GM10266 (cell line): ENCODE measurements at regions not wholly inside any gene's neighbourhood (a gene's known extent, or its start where the extent isn't known, plus 50 kb on each side); places are given as distances from the start of the nearest gene placed in this dataset.

ENCODE experiments used
- DNase-seq: peaks from one replicate; pipeline ENCODE4 v3.0.0; 2012; ENCODE audit errors: extremely low spot score
- CTCF ChIP-seq: IDR thresholded peaks from 2 replicates; pipeline ENCODE4 v1.5.1; 2012; ENCODE audit warnings: mild to moderate bottlenecking, low read depth; ENCODE audit not compliant: control insufficient read depth, insufficient read depth; ENCODE audit errors: missing control alignments

- DNase-seq, result peak; percentile 2
These were observed 114.0 kb upstream of the ALDH1A3 start for GRCh38 chr15:100765467-100766241.

GRCh38 chr15:100766243-100767000 lies 113.2 kb upstream of the ALDH1A3 start:
- DNase-seq, result peak; percentile 7
- TF ChIP-seq CTCF, result no peak

More at GRCh38 chr15:100765467-100766241, 114.0 kb upstream of the ALDH1A3 start:
- TF ChIP-seq CTCF, result no peak

GRCh38 chr15:100767001-100767825 lies 112.4 kb upstream of the ALDH1A3 start:
- no peak for TF ChIP-seq CTCF
- DNase-seq, result peak; percentile 5

- no peak for TF ChIP-seq CTCF
- DNase-seq, result peak; percentile 5
These were observed 111.1 kb upstream of the ALDH1A3 start for GRCh38 chr15:100768501-100768931.

GRCh38 chr15:100769043-100769974 lies 110.3 kb upstream of the ALDH1A3 start:
- TF ChIP-seq CTCF, result no peak
- DNase-seq, result peak; percentile 12

GRCh38 chr15:100769975-100770340 lies 109.7 kb upstream of the ALDH1A3 start:
- peak; percentile 6 for DNase-seq
- TF ChIP-seq CTCF, result no peak
